T-helper 1 cell treated with Interleukin-12 subunit alpha and Interleukin-12 subunit beta and Interleukin-4 antibody, amounts not matched to agents 30 ng/mL and 1 ng/mL, for 36 hours (primary cell): ENCODE measurements at regions not wholly inside any gene's neighbourhood (a gene's known extent, or its start where the extent isn't known, plus 50 kb on each side); places are given as distances from the start of the nearest gene placed in this dataset.

Source experiments
- intact Hi-C: fragments of 100-400 bp; cut with micrococcal nuclease; formaldehyde crosslinking; loops from one replicate; pipeline ENCODE4 v1.15.1; 2024

DNA sequence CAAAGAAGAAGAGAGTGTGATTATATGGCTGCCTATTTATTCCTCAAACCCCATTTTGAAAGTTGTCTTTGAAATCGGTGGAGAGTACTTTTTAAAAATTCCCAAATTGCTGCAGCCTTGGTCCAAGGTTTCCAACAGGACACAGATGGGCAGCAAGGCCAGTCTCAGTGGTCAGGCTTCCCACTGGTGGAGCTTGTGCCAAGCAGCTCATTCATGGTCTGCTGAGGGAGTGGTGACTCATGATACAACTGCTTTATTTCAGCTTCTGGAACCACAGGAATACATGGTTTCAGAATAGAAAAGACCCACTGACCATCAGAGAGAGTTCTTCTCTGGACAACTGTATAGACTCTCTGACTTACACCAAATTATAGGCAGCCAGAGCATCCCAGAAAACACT is 673.1 kb upstream of the KLF4 start:
- intact Hi-C loops, result no loop called here

DNA sequence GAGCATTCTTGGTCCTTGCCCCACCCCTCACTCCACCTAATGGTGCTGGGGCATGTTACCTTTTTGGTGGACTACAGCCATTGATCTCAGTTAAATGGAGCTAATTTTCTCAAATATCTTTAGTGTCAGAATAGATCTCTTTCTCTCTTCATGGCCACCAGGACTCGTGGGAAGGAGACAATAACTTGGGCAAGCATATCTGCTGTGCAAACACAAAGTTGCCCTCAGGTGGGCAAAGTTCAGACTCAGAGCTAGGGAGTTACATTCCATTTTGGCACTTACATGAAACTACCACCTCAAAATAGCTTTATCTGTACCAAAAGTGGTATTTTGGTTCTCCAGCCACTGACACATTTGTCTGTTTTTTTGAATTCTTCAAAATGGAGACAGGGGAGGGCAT is 671.9 kb upstream of the KLF4 start:
- intact Hi-C loops, result no loop called here

- intact Hi-C loops, result no loop called here
Observed at GRCh38 chr9:108160706-108161355, 671.3 kb upstream of the KLF4 start.

DNA sequence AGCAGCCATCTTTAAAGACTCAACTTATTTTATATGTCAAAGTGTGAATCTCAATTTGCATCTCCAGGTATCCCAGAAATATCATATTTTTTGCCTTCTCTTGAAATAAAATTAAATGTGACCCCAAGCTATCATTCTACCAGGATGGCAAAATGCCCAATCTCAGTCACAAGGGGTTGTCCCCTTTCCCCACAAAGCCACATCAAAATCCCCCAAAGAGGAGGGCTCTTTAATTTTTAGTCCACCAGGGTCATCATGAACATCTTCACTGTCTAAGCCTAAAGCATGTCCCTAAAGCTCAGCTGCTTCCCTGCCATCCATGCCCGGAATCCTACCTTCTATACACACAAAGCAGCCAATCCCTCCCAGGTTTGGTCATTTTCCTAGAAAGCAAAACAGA is 670.5 kb upstream of the KLF4 start:
- intact Hi-C loops, result no loop called here

DNA sequence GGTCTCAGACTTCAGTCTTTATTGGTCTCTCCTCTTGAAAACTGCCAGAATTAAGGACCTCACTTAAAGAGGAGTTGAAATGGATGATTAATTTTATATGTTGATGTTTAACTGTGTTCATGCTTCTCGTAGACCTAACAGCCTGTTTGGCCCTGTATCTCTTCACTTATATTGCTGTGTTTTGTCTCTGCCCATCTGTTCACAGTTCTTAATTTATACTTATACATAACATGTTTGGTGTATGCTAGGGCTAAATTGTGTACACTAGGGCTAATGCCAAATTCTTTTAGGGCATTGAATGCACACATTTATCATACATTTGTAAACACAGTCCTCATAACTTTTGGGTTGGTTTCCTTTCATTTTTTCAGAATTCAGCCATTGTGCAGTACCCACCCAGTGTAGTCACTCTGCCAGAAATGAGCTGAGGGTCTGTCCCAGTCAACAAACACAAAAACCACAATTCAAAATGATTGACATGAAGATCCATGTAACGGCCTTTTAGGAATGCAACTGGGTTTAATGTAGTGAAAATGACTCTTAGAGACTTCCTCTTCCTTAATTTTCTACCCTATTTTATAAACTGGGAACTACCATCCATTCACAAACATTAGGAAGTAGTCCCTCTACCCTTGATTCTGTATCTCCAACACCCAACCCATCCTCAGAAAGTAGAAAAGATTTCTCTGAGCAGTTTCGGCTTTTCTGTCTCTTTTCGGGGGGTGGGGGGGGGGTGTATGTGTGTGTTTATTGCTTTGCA is 668.8 kb upstream of the KLF4 start:
- intact Hi-C loops, result no loop called here

GRCh38 chr9:108156270-108156998 is 666.9 kb upstream of the KLF4 start:
- intact Hi-C loops, result no loop called here

DNA sequence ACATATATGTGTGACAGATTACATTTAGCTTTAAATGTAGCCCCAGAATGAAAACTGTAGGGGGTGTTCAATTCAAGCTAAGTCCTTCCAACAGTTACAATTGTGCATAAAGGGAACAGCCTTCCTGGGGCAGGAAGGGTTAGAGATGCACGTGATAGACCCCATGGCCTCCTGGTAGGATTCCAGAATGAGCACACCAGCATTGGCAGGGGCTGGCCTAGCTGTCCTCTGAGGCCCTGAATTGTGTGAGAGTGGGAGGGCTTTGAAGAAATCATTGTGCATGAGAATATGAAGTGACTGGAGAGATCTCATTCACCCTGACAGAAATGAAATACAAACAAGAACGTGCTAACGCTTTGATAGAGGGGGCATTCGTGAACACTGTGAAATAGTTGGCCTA is 663.8 kb upstream of the KLF4 start:
- intact Hi-C loops, result no loop called here

- intact Hi-C loops, result no loop called here
Observed at GRCh38 chr9:108150736-108151586, 661.4 kb upstream of the KLF4 start.

GRCh38 chr9:108149326-108149725 is 659.8 kb upstream of the KLF4 start:
- intact Hi-C loops, result no loop called here

DNA sequence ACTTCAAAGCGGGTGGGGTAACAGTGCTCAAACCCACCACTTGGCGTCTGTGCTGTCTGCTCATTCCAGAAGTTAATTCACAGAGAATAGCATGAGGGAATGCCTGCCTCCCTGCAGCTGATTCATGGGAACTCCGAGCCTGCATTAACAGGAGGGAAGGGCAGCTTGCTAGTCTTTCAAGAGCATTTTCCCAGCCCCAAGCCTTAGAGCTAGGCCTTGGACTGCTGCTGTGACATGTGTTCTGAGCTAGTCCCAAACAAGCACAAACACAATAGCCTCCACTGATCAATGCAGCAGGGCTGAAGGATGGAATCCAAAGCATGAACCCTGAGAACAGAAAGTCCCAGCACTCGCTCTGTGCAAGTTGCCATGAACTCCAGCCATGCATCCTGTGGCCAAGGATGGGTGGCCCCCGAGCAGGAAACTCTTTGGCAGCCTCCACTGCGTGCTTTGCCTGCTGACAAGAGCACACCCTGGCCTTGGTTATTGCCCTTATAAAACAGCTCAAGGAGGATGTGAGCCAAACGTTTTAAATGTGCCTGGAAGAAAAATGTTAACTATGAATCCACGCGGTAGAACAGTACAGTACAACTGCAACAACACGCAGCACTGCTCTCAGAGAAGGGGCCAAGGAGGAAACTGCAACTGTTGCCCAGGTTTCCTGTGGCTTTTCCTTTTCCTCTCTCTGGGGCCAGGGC is 653.1 kb upstream of the KLF4 start:
- intact Hi-C loops, result no loop called here

DNA sequence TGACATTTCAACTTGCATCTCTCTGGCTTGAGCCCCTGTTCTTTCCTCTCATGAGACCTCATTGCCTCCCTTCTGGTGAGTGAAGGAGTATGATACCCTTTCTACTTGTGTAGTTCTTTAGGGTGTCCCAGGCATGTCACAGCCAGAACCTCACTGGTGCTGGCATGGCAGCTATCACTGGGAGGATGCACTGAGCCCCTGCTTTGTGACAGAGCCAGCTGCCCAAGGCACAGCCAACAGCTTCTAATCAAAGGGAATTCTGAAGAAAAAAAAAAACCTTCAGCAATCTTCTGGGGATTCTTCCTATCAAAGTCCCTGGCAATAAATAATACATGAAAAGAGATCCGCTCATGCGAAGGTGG is 652.6 kb upstream of the KLF4 start:
- intact Hi-C loops, result no loop called here

DNA sequence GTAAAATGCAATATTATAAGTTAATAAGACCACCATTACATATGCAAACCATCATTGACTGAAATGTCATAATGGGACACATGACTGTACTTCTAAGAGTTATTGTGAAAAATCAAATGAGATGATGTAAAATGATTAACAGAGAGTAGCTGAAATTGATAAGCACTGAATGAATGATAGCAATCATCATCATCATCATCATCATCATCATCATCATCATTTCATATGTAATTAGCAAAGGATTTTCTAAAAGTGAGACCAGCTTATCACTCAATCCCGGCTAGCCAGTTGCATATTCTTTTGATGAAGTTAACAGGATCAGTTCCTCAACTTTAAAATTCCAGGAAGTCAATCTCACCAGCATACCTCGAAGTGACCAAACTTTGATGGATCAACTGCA is 650.3 kb upstream of the KLF4 start:
- intact Hi-C loops, result no loop called here

GRCh38 chr9:108138516-108138915 is 648.9 kb upstream of the KLF4 start:
- intact Hi-C loops, result no loop called here

DNA sequence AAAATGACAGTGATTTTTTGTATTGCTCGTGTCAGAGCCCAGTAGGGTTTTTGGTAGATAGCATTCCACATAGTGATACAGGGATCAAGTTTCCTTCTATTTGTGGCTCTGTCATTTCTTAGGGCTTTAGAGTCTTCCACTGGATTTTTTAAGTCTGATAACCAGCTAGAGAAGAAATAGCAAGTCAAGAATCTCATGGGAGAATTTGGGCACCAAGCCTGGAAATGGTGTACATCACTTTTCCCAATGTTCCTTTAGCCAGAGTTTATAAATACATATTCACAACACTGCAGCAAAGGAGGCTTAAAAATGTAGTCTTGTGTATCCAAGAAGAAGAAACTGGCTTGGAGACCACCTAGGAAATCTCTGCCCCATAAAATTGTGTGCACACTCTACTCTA is 647.1 kb upstream of the KLF4 start:
- intact Hi-C loops, result no loop called here

DNA sequence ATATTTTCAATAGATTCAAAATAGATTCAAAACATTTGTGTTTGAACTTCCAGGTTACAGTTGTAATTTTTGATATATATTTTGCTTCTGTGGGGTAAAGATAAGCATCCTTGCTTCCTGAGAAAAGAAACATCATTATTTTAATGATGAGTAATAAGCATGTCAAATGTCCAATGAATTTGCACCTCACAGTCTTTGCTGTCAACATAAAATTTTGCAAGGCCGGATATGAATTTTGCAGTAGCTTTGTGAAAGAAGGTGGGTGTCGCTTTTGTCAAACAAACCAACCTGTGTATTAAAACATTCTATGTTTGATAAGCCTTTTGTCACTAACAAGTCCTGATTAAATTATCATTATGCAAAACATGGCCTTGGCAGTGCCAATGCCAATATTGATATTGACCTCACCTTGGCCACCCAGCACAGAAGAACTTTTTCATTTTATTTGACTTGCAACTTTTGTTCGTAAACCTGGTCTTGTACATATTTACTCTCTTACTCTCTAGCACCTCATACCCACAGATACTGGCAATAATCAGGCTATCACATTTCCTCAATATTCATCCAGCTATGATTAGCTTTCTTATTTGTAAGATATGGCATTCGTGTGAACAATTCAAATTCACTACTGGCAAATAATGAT is 645.0 kb upstream of the KLF4 start:
- intact Hi-C loops, result no loop called here

DNA sequence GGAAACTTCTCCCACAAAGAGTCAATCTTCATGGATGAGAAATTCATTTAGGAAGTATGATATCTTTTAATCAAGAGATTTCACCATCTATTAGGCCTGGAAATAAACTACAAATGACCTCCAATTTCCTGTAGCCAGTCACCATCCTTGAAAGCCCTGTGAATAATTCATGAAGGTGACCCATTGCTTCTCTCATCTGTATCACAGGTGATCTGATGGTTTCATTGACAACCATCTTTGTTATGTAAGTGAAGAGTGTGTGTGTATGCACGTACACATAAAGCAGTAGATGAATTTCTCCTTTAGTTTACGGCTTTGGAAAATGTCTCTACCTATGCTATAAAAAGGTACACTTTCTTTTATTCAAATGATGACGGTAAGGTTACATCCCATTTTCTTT is 644.1 kb upstream of the KLF4 start:
- intact Hi-C loops, result no loop called here

DNA sequence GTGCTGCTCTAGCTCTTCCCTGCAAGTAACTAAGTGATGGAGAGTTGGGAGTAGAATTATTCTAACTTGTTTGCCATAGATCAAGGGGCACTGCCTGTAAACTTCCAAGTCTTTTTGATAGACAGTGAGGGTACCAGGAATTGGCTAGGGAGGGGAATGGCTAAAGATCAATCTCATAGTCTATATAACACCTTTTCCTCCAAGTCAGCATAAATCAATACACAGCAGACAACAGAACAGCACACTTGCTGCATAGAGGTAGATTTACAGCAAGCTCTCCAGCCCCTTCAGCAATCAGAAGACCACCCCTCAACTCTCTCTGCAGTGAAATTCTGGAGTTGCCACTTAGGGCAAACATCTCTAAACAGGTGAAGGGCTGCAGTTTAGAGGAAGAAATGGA is 643.5 kb upstream of the KLF4 start:
- intact Hi-C loops, result no loop called here

- intact Hi-C loops, result no loop called here
Observed at GRCh38 chr9:108130905-108131304, 641.3 kb upstream of the KLF4 start.

- intact Hi-C loops, result no loop called here
Observed at GRCh38 chr9:108125625-108126024, 636.1 kb upstream of the KLF4 start.

- intact Hi-C loops, result no loop called here
Observed at GRCh38 chr9:108119530-108120113, 630.1 kb upstream of the KLF4 start.
